GM12891 (cell line): ENCODE measurements at regions not wholly inside any gene's neighbourhood (a gene's known extent, or its start where the extent isn't known, plus 50 kb on each side); places are given as distances from the start of the nearest gene placed in this dataset.

Experiments used
- PAX5 ChIP-seq: IDR thresholded peaks from 2 replicates; pipeline ENCODE4 v1.6.1; 2011; ENCODE audit warnings: low read length, moderate library complexity, mild to moderate bottlenecking; ENCODE audit not compliant: insufficient read depth, severe bottlenecking
- POLR2A ChIP-seq: IDR thresholded peaks from 2 replicates; pipeline ENCODE4 v1.6.1; 2011; ENCODE audit warnings: low read depth, low read length, control low read depth
- POLR2AphosphoS5 ChIP-seq: IDR thresholded peaks from 2 replicates; pipeline ENCODE4 v1.6.1; 2011; ENCODE audit warnings: low read depth, low read length, control low read depth
- POU2F2 ChIP-seq: IDR thresholded peaks from 2 replicates; pipeline ENCODE4 v1.6.1; 2011; ENCODE audit warnings: low read depth, mild to moderate bottlenecking, control low read depth, low read length, moderate library complexity
- SPI1 ChIP-seq: IDR thresholded peaks from 2 replicates; pipeline ENCODE4 v1.6.1; 2011; ENCODE audit warnings: low read depth, low read length, control low read depth
- TAF1 ChIP-seq: IDR thresholded peaks from 2 replicates; pipeline ENCODE4 v1.6.1; 2011; ENCODE audit warnings: low read depth, low read length, control low read depth

DNA sequence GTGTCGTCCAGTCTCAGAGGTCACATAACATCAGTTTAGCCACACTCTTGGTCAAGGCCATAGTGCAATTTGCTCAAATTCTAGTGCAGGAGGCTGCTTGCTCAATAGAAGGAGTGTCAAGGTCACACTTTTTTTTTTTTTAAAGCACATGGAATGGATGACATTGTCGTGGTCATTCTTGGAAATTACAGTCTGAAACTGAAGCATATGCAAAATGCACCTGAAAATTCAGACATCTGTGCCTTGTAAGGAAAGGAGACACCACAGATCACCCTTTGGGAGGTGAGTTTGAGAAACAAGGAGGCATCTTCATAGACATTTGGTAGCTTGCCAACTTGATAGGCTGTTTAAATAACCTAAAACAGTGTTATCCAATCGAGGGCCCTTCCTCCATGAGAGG lies 98.3 kb upstream of the ANKRD10 start:
- TF ChIP-seq POLR2AphosphoS5 (no peak), POU2F2 (no peak), POLR2A (no peak), SPI1 (no peak), TAF1 (no peak), PAX5 (no peak)
